ENCODE measurements at regions not wholly inside any gene's neighbourhood (a gene's known extent, or its start where the extent isn't known, plus 50 kb on each side); places are given as distances from the start of the nearest gene placed in this dataset.

DNA sequence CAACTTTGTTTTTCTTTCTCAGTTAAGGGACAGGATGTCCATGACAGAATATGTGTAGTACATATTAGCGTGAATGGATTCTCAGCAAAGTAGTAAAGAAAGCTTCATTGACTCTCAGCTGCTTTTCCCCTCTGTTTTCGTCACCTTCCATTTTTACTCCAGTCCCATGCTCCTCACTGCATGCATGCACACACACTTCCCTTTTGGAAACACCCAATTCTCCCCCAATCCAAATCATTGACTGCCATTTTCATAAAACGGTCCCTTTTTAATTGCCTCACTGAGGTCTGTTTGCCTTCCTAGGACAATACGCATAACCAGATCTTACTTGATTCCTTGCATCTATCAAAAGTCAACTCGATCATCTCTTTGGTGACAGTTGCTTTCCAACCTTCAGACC lies 287.5 kb upstream of the PARD3B start:
- TF ChIP-seq POLR2AphosphoS5 (IDR thresholded peaks at IDR 0.05; ENCODE audit: borderline replicate concordance, low read depth, low read length) (no peak), EZH2 (IDR thresholded peaks at IDR 0.05) (no peak), FOXP2 (optimal IDR thresholded peaks at IDR 0.05; ENCODE audit: control extremely low read depth, extremely low read length, insufficient read depth) (no peak)
